ENCODE measurements at regions not wholly inside any gene's neighbourhood (a gene's known extent, or its start where the extent isn't known, plus 50 kb on each side); places are given as distances from the start of the nearest gene placed in this dataset.

GRCh38 chr11:130635937-130636630 is 187.6 kb downstream of the ADAMTS15 start:
- TF ChIP-seq POLR2A (IDR thresholded peaks at IDR 0.05) (no peak), CTCF (IDR thresholded peaks at IDR 0.05) (no peak)
